Astrocyte of the cerebellum (primary cell): ENCODE measurements at regions not wholly inside any gene's neighbourhood (a gene's known extent, or its start where the extent isn't known, plus 50 kb on each side); places are given as distances from the start of the nearest gene placed in this dataset.
"Not testable (repeated sequence)": the region's sequence is repeated elsewhere in the genome, so short reads cannot be mapped to it uniquely, and the experiment has no call there.

Experiments
- DNase-seq: peaks from one replicate; pipeline ENCODE4 v3.0.0-alpha.2; 2011; ENCODE audit warnings: low read depth
- H3K4me3 ChIP-seq: 2 replicates; pipeline ENCODE4 v1.5.1; 2011; ENCODE audit warnings: mild to moderate bottlenecking, low read depth, low read length, moderate library complexity
- in situ Hi-C: cut with HindIII; loops from 2 replicates; pipeline ENCODE4 v1.10.0; 2017; ENCODE audit warnings: low sequenced_read_pairs
- TF ChIP-seq, protein P1 (sequence below): IDR thresholded peaks from 2 replicates; pipeline ENCODE4 v1.5.1; 2012; ENCODE audit warnings: low read length, low read depth, moderate library complexity, mild to moderate bottlenecking; ENCODE audit errors: missing control alignments

DNA sequence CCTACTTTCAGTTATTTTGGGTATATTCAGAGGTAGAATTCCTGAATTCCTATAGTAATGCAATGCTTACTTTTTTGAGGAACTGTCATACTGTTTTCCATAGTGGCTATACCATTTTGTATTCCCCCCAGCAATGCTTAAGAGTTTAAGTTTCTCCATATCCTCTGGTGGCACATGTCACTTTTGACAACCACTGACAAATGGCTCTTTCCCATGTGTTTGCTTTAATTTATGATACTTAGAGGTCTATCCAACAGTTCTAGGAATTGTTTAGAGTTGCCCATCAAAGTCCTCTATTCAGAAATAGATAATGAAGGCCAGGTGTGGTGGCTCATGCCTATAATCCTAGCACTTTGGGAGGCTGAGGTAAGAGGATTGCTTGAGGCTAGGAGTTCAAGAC is 128.9 kb upstream of the CFAP20DC start:
- in situ Hi-C loops: no loop called here
- no peak overlapping the region for H3K4me3 ChIP-seq
- TF ChIP-seq, protein P1, sequence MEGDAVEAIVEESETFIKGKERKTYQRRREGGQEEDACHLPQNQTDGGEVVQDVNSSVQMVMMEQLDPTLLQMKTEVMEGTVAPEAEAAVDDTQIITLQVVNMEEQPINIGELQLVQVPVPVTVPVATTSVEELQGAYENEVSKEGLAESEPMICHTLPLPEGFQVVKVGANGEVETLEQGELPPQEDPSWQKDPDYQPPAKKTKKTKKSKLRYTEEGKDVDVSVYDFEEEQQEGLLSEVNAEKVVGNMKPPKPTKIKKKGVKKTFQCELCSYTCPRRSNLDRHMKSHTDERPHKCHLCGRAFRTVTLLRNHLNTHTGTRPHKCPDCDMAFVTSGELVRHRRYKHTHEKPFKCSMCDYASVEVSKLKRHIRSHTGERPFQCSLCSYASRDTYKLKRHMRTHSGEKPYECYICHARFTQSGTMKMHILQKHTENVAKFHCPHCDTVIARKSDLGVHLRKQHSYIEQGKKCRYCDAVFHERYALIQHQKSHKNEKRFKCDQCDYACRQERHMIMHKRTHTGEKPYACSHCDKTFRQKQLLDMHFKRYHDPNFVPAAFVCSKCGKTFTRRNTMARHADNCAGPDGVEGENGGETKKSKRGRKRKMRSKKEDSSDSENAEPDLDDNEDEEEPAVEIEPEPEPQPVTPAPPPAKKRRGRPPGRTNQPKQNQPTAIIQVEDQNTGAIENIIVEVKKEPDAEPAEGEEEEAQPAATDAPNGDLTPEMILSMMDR: no peak
- no peak for DNase-seq

GRCh38 chr3:59171491-59171890 is 121.7 kb upstream of the CFAP20DC start:
- DNase-seq: no peak
- in situ Hi-C loops: no loop called here
- H3K4me3 ChIP-seq: no peak overlapping the region
- TF ChIP-seq, protein P1: no peak

- in situ Hi-C loops, DNase-seq, H3K4me3 ChIP-seq: not testable (repeated sequence)
Observed at GRCh38 chr3:59170166-59170565, 120.3 kb upstream of the CFAP20DC start.

DNA sequence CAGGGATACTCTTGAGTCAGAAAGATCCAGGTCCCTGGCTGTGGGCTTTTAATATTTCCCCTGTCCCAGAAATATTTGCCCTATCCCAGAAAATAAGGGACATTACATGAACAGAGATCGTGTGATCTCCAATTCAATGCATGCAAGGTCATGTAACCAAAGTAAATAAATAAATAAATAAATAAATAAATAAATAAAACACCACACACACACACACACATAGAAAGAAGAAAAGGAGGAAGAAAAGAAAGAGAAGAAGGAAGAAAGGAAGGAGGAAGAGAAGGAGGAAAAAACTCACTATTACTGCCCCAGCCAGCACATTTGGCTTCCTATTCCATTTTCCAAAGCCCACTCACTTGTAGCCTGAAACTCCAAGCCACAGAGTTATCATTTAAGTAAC is 117.9 kb upstream of the CFAP20DC start:
- no peak overlapping the region for H3K4me3 ChIP-seq
- TF ChIP-seq, protein P1: no peak
- in situ Hi-C loops: no loop called here
- DNase-seq: no peak

GRCh38 chr3:59163953-59164352 is 114.1 kb upstream of the CFAP20DC start:
- in situ Hi-C loops: no loop called here
- TF ChIP-seq, protein P1: no peak
- no peak overlapping the region for H3K4me3 ChIP-seq
- DNase-seq: no peak

DNA sequence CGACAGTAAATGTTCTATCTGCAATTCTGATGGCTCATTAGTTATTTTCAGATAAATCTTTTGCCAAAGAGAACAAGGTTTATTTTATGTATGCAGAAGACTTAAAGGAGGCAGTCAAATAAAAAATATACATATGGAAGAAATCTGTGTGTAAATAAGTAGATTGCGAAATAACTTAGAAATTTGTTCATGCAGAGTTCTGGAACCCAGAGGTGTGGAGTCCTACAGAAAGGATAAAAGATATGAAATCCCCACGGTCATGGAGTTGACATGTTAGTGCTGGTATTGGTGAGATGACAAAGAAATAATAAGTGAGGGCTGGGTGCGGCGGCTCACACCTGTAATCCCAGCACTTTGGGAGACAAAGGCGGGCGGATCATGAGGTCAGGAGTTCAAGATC is 111.2 kb upstream of the CFAP20DC start:
- TF ChIP-seq, protein P1: no peak
- no peak for DNase-seq
- no peak overlapping the region for H3K4me3 ChIP-seq
- in situ Hi-C loops: no loop called here

DNA sequence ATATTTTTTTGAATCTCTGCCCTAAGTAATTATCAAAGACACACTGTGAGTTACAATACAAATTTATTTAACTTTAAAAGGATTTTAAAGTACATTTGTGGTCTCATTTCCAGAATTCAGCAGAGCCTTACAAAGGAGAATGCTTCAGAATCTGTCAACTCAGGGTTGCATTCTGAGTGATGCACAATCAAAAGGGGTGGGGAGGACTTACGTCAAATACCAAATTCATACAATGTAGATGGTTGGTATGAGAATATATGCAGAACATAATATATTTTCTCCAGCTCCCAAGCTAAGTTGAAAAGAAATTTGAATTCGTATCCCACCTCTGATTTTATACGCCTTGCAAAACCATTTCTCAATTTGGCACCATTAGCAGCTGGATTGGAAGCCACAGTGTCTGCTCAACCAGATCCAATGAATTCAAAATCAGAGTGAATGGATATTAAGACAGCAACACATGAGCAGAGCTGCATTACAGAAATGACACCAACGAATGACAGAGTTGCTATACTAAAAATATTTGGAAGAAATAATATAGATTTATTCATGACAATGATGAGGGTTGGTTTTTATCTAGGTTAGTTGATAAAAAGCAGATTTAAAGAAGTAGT is 110.4 kb upstream of the CFAP20DC start:
- no peak overlapping the region for H3K4me3 ChIP-seq
- TF ChIP-seq, protein P1: no peak
- in situ Hi-C loops: no loop called here
- DNase-seq: no peak
